ENCODE measurements at regions not wholly inside any gene's neighbourhood (a gene's known extent, or its start where the extent isn't known, plus 50 kb on each side); places are given as distances from the start of the nearest gene placed in this dataset.

DNA sequence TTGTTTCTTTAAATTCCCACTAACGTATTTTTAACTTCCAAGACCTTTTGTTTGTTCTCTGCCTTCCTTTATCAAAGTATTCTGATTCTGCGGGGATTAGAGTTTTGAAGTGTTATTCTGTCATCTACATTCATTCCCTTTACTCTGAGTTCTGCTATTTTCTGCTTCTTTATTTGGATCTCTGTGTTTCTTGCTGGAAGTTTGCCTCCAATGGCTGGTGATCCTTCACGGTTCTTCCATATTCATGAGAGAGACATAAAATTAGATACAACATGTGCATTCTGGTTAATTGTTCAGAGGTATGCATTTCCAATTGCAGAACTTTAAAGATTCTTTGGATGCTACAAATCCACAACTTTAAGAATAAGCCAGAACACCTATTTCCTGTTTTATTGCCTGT lies 244.7 kb upstream of the ADARB2 start:
- Mint-ChIP-seq H3K4me1 (no peaks in the 10 kb centered on the region), H3K27me3 (peaks cover 8% of the 10 kb centered on the region), H3K9me3 (peaks cover 1% of the 10 kb centered on the region), H3K36me3 (no peaks in the 10 kb centered on the region), H3K27ac (no peak overlapping the region), H3K4me3 (no peak overlapping the region)
- DNase-seq (ENCODE audit: low spot score in 2 of 2) (no peak), ATAC-seq (ENCODE audit: low read depth) (no peak)

DNA sequence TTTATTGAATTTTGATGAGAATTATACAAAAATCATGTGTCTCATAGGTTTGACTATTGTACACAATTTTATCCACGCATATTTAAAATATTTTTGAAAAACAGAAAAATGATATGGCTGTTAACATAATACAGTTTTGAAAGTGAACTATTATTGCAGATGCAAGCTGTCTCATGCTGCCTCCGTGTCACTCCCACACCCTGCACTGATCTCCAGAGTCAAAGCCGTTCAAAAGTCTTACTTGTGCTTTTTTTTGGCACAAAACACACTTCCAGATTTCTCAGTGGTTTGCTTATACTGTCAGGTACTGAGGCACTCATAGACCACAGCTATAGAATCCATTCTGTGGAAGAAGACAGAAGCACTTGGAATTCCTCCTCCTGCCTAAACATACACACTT lies 243.1 kb upstream of the ADARB2 start:
- H3K27me3 Mint-ChIP-seq = peaks cover 8% of the 10 kb centered on the region
- no peak overlapping the region for H3K27ac Mint-ChIP-seq
- no peaks in the 10 kb centered on the region for H3K4me1 Mint-ChIP-seq
- peaks cover 1% of the 10 kb centered on the region for H3K9me3 Mint-ChIP-seq
- H3K36me3 Mint-ChIP-seq = no peaks in the 10 kb centered on the region
- no peak for DNase-seq (ENCODE audit: low spot score in 2 of 2)
- H3K4me3 Mint-ChIP-seq = no peak overlapping the region
- ATAC-seq (ENCODE audit: low read depth) = no peak

DNA sequence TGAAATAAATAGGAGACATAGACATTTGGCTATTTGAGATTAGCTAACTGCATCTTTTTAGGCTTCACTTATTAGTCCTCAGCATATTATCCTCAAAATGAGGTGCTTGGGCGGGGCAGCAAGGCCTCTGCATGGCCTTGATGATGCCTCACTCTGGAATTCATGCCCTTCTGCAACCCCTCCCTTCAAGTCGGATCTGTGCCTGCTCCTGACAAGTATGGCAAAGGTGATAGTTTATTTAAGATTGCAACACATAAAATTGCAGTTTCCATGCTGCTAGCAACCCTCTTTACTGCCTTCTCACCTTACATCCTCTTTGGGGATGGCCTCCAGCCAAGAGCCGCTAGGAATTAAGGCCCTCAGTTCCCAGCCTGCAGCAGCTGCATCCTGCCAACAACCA lies 241.3 kb upstream of the ADARB2 start:
- Mint-ChIP-seq H3K27ac (no peak overlapping the region), H3K4me1 (no peaks in the 10 kb centered on the region)

DNA sequence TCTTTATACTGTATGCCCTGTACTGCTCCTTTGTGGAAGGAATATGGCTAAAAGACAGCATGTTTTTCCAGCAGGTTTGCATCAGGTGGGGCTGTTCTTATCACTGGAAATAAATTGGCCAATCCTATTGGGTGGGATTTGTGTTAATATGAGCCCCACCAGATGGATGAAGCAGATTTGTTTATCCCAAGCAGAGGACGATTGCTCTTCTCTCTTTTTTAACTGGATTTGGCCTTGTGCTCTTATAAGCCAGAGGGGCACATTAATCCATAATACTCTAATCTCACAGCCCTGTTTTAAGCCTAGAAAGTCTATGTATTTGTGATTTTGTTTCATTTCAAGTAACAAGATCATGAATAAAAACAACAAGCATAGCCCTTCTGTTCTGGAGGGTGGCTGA lies 240.1 kb upstream of the ADARB2 start:
- peaks cover 2% of the 10 kb centered on the region for H3K27me3 Mint-ChIP-seq
- no peaks in the 10 kb centered on the region for H3K9me3 Mint-ChIP-seq
- H3K4me3 Mint-ChIP-seq = no peak overlapping the region
- H3K27ac Mint-ChIP-seq = no peak overlapping the region
- no peak for ATAC-seq (ENCODE audit: low read depth)
- no peak for DNase-seq (ENCODE audit: low spot score in 2 of 2)
- no peaks in the 10 kb centered on the region for H3K4me1 Mint-ChIP-seq
- H3K36me3 Mint-ChIP-seq = no peaks in the 10 kb centered on the region

More for the DNA sequence above, 241.3 kb upstream of the ADARB2 start:
- peaks cover under 1% of the 10 kb centered on the region for H3K9me3 Mint-ChIP-seq
- H3K27me3 Mint-ChIP-seq = peaks cover 3% of the 10 kb centered on the region
- H3K4me3 Mint-ChIP-seq = no peak overlapping the region
- H3K36me3 Mint-ChIP-seq = no peaks in the 10 kb centered on the region
- DNase-seq (ENCODE audit: low spot score in 2 of 2) (no peak), ATAC-seq (ENCODE audit: low read depth) (no peak)

DNA sequence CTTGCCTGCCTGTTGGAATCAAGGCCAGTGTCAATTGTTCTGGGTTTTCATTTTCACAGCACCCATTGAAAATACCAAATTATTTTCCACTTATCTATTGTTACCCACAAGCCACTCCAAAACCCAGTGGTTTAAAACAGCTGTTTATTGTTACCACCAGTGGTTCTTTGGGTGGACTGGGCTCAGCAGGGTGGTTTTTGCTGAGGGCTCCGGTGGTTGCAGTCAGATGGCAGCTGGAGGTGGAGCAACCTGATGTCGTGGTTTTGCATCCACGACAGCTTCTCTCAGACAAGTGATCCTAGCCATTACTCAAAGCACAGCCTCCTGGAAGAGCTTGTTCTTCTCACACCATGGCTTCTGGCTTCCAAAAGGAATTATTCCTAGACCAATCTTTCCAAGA lies 235.1 kb upstream of the ADARB2 start:
- DNase-seq (ENCODE audit: low spot score in 2 of 2) (no peak), ATAC-seq (ENCODE audit: low read depth) (no peak)
- H3K27ac Mint-ChIP-seq = no peak overlapping the region
- no peaks in the 10 kb centered on the region for H3K9me3 Mint-ChIP-seq
- H3K4me3 Mint-ChIP-seq = no peak overlapping the region
- no peaks in the 10 kb centered on the region for H3K27me3 Mint-ChIP-seq
- no peaks in the 10 kb centered on the region for H3K36me3 Mint-ChIP-seq
- H3K4me1 Mint-ChIP-seq = no peaks in the 10 kb centered on the region

DNA sequence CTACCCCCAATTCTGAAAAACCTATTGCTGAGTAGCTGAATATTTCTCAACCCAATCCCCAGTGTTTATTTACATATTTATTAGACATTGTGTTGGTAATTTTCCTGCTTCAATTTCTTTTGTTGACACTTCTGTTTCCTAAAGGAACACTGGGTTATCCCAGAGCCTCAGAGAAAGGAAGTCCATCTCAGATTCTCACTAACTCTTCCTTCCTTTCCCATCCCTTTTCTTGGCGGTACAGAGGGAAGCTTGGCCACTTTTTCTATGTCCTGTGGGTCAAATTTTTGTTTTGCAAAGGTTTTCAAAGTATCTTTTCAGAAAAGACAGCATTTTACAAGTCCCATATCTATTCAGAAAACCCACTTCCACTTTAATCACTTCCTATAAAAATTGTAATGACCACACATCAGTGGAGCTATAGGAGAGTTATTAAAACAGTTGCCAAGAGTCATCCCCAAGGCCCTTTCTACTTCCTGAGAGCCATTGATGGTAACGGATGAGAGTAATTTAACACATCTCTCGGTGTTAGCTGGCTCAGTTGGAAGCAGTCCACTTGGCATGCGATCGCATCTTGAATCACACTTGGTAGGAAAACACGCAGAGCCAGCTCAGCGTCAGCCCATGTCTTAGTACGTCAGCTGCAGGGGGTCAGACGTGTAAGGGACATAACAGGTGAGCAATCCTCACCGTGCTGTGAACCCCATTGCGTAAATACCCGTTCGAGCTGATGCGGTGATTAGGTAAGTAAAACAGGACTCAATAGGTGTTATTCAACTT lies 231.1 kb upstream of the ADARB2 start:
- Mint-ChIP-seq H3K4me3 (no peak overlapping the region), H3K9me3 (no peaks in the 10 kb centered on the region), H3K27me3 (peaks cover 2% of the 10 kb centered on the region), H3K4me1 (no peaks in the 10 kb centered on the region), H3K27ac (no peak overlapping the region), H3K36me3 (no peaks in the 10 kb centered on the region)
- DNase-seq (ENCODE audit: low spot score in 2 of 2) = no peak
- ATAC-seq (ENCODE audit: low read depth) = no peak

DNA sequence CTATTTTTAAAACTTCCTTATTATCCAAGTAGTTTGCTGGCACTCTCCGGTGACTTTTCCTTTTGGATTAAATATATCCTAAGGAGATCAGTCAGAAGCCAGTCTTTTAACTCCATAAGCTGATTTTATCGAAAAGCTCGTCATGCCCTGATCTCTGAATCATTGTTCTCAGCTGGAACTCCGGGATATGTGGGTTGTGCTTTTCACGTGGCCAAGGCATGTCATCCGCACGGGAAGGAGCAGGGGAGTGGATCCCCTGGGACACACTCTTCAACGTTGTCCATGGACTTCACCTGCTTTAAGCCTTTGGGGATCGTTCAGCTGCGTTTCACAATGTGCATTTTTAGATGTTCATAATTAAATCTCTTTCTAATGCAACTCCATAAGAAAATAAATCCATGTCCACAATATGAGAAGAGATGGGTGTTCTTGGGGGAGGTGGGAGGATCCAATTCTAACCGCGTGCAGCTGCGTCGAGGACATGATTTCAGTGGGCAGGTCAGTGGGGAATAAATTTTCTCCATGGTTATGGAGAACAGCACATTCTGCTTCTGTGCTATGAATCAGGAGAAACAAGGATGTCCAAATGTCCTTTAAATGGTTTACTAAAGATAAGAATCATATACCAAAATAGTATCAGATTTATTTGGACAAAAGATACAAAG lies 229.5 kb upstream of the ADARB2 start:
- DNase-seq (ENCODE audit: low spot score in 2 of 2) = no peak
- Mint-ChIP-seq H3K27me3 (peaks cover 2% of the 10 kb centered on the region), H3K27ac (no peak overlapping the region), H3K4me1 (no peaks in the 10 kb centered on the region), H3K9me3 (no peaks in the 10 kb centered on the region), H3K4me3 (no peak overlapping the region), H3K36me3 (no peaks in the 10 kb centered on the region)
- ATAC-seq (ENCODE audit: low read depth) = no peak

DNA sequence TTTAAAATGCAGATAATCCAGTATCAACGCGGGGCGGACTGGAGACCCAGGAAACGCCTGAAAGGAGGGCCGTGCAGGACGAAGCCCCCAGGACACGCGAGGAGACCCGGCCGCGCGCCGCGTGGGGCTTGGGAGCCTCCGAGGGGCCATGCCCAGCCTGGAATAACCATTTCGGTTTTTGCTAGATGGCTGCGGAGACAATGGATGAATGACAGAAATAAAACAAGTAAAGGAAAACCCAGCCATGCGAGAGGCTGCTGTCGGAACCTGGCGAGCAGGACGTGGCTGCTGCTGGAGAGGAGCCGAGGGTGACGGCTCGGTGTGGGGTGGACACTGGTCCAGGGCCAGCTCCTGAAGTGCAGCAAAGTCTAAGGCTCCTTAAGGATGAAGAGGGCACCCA lies 227.2 kb upstream of the ADARB2 start:
- peaks cover 7% of the 10 kb centered on the region for H3K27me3 Mint-ChIP-seq
- H3K27ac Mint-ChIP-seq = no peak overlapping the region
- H3K4me3 Mint-ChIP-seq = no peak overlapping the region
- no peaks in the 10 kb centered on the region for H3K4me1 Mint-ChIP-seq
- no peaks in the 10 kb centered on the region for H3K36me3 Mint-ChIP-seq
- DNase-seq (ENCODE audit: low spot score in 2 of 2) = no peak
- no peak for ATAC-seq (ENCODE audit: low read depth)
- no peaks in the 10 kb centered on the region for H3K9me3 Mint-ChIP-seq

DNA sequence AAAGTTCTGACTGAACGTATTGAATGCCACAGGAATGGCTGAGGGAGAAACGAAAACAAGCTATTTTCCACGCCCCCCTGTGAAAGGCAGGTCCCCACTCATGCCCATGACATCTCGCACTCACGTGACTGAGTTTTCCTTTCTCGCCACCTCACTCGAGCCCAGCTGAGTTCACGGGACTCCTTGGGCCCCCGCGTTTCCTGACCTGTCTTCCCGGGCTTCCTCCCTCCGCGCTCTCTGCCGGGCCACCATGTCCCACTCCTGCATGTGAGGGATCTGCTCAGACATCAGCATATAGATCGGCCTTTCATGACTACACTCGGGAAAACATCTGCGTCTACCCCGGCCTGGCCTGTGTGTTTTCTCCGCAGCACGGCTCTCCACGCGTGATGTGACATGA lies 226.0 kb upstream of the ADARB2 start:
- Mint-ChIP-seq H3K9me3 (no peaks in the 10 kb centered on the region), H3K27ac (no peak overlapping the region), H3K36me3 (no peaks in the 10 kb centered on the region), H3K4me1 (no peaks in the 10 kb centered on the region), H3K4me3 (no peak overlapping the region), H3K27me3 (peaks cover 7% of the 10 kb centered on the region)
- no peak for ATAC-seq (ENCODE audit: low read depth)
- no peak for DNase-seq (ENCODE audit: low spot score in 2 of 2)

DNA sequence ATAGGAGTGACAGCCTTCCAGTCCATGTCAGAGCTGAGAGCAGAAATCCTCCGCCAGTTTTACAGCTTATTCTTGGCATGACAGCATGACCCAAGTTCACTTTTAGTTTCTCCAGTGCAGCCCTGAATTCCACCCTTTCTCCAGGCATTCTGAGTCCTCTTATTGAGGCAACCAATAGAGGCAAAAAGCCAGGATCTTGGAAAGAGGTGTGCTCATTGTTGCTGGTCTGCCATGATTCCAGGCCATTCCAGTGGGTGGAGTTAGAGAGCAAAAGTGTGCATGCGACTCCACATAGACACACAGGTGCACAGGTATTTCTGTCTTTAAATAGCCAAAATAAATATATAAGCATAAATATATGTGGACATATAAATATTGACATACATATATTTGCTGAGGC lies 224.7 kb upstream of the ADARB2 start:
- Mint-ChIP-seq H3K4me1 (no peaks in the 10 kb centered on the region), H3K36me3 (no peaks in the 10 kb centered on the region), H3K27me3 (peaks cover 7% of the 10 kb centered on the region), H3K4me3 (no peak overlapping the region), H3K9me3 (no peaks in the 10 kb centered on the region), H3K27ac (no peak overlapping the region)
- ATAC-seq (ENCODE audit: low read depth) (no peak), DNase-seq (ENCODE audit: low spot score in 2 of 2) (no peak)

DNA sequence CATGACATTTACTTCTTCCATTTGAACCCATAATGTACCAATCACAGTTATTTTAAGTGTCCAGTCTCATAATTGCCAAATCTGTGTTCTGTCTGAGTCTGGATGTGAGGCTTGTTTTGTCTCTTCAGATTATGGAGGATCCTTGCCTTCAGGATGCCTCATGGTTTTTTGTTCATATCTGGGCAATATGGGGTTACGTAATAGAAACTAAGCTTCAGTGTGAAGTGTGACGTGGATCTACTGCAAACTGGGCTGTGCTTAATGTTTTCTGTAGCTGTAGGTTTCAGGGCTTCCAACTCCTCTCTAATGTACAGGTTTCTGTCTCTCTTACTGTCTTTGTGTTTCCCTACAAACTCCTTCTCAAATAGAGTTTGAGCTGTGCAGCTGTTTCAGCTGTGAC lies 223.7 kb upstream of the ADARB2 start:
- Mint-ChIP-seq H3K4me1 (no peaks in the 10 kb centered on the region), H3K27ac (no peak overlapping the region), H3K27me3 (peaks cover 7% of the 10 kb centered on the region), H3K4me3 (no peak overlapping the region), H3K36me3 (no peaks in the 10 kb centered on the region), H3K9me3 (no peaks in the 10 kb centered on the region)
- DNase-seq (ENCODE audit: low spot score in 2 of 2) (no peak), ATAC-seq (ENCODE audit: low read depth) (no peak)

DNA sequence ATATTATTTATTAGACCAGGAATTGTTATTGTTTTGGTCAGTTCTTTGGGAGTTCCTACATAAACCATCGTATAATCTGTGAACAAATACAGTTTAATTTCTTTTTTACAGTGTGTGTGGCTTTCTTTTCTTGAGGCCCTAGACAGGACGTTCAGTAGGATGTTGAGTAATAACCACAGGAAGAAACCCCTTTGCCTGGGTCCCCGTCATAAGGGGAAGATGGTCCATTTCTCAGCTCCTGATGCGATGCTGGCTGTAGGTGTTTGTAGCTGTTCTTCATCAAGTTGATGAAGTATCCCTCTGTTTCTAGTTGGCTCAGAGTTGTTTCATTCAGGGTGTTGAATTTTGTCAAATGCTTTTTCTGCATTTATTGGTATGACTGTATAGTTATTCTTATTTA lies 219.7 kb upstream of the ADARB2 start:
- ATAC-seq (ENCODE audit: low read depth) = no peak
- no peak overlapping the region for H3K27ac Mint-ChIP-seq
- no peaks in the 10 kb centered on the region for H3K9me3 Mint-ChIP-seq
- H3K36me3 Mint-ChIP-seq = no peaks in the 10 kb centered on the region
- H3K4me3 Mint-ChIP-seq = no peak overlapping the region
- no peak for DNase-seq (ENCODE audit: low spot score in 2 of 2)
- peaks cover 5% of the 10 kb centered on the region for H3K27me3 Mint-ChIP-seq
- H3K4me1 Mint-ChIP-seq = no peaks in the 10 kb centered on the region

DNA sequence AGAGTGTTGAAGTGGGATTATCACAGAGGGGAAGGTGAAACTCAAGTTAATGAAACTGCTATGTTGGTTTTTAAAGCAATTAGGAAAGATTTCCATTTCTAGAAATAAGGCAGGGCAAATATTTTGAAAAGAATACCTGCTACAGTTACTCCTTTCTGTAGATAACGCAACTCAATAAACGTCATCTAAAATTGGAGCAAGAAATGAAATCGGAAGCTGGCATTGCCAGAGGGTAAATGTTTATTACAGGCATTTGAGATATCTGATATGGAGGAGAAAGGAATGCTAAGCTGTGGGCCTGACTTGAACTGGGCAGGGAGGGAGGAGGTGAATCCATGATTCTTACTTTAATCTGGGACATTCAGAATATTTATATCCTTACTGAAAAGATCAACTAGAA lies 217.0 kb upstream of the ADARB2 start:
- no peak overlapping the region for H3K27ac Mint-ChIP-seq
- ATAC-seq (ENCODE audit: low read depth) (no peak), DNase-seq (ENCODE audit: low spot score in 2 of 2) (no peak)
- H3K9me3 Mint-ChIP-seq = no peaks in the 10 kb centered on the region
- peaks cover 6% of the 10 kb centered on the region for H3K27me3 Mint-ChIP-seq
- no peak overlapping the region for H3K4me3 Mint-ChIP-seq
- no peaks in the 10 kb centered on the region for H3K36me3 Mint-ChIP-seq
- no peaks in the 10 kb centered on the region for H3K4me1 Mint-ChIP-seq

DNA sequence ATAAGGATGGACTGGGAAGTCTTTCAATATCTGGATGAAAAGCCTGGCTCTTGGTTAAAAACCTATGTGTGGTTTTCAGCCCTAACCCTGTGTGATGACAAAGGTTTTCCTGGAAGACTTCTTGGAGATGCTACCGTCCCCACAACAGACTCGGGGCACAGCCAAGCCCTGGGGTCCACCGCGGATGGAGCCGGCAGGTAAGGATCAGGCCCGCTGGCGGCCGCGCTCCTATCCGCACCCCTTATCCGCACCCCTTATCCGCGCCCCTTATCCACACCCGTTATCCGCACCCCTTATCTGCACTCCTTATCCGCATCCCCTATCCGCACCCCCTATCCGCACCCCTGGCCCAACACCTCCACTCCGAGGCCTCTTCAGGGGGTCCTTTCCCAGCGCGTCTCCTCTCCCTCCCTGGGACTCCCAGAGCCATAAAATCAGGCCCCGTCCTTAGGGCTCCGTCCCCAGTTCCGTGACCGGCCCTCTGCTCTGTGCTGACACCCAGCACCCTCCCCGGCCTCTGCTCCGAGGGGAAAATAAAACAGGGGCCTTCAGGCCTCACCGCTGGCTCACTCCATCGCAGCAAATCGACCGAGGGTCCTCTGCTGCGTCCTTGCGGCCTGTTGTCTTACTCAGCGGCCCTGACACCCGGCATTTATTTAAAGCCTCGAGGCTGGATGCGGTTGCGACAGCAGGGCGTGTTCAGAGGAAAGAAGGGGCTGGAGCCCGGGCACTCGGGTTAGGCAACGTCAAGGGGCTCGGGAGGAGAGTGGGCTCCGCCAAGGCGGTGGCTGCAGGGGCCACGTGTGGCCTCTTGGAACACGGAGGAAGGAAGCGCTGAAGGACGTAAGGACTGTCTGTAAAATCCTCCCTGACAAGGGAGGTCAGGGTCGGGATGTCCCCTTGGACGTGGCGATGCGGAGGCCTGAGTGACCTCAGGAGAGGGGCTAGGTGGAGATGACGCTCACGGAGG lies 215.1 kb upstream of the ADARB2 start:
- no peak overlapping the region for H3K4me3 Mint-ChIP-seq
- DNase-seq (ENCODE audit: low spot score in 2 of 2) (no peak), ATAC-seq (ENCODE audit: low read depth) (no peak)
- no peaks in the 10 kb centered on the region for H3K4me1 Mint-ChIP-seq
- no peaks in the 10 kb centered on the region for H3K36me3 Mint-ChIP-seq
- no peaks in the 10 kb centered on the region for H3K9me3 Mint-ChIP-seq
- H3K27me3 Mint-ChIP-seq = peaks cover 6% of the 10 kb centered on the region
- no peak overlapping the region for H3K27ac Mint-ChIP-seq

Measured in memory B cell (primary cell).